ENCODE measurements at regions not wholly inside any gene's neighbourhood (a gene's known extent, or its start where the extent isn't known, plus 50 kb on each side); places are given as distances from the start of the nearest gene placed in this dataset.

GRCh38 chrX:16320765-16321355, 153.6 kb downstream of the MAGEB17 start:
- TF ChIP-seq CTCF (IDR thresholded peaks at IDR 0.05), result no peak
- TF ChIP-seq POLR2A (IDR thresholded peaks at IDR 0.05), result no peak

Data from body of pancreas (tissue), 4 donors.